K562 (cell line): ENCODE measurements at regions not wholly inside any gene's neighbourhood (a gene's known extent, or its start where the extent isn't known, plus 50 kb on each side); places are given as distances from the start of the nearest gene placed in this dataset.

Experiments
- ATAC-seq: fragments of 200-7000 bp; cut with Tn5 transposase; 3 replicates; pipeline ENCODE4 v1.9.1; 2020; ENCODE audit warnings: moderate library complexity
- BruUV-seq: library from RNA; stranded (reverse); fragments of 400-500 nt; replicated peaks from 2 replicates; lab custom pipeline; 2021; lab: Mats Ljungman, UMichigan
- CTCF ChIA-PET: fragments of 300-600 bp; formaldehyde crosslinking; extraction: SDS; loops from one replicate; lab custom pipeline; 2021; ENCODE audit warnings: low intra/inter-chr PET ratio; lab: Yijun Ruan, JAX
- POLR2A ChIA-PET: fragments of 300-600, 350-650 bp; sonication (Branson Sonifier 250); formaldehyde crosslinking; extraction: SDS; loops from one replicate; lab custom pipeline; 2021; ENCODE audit warnings: antibody characterized with exemption, inconsistent platforms; lab: Yijun Ruan, JAX
- DNase-seq, 4 experiments: peaks; one replicate each; pipeline versions ENCODE4 v3.0.0 to v3.0.0-alpha.2; 2011 to 2018; ENCODE audit warnings: low spot score in 3 of 4, mixed read lengths in 3 of 4; ENCODE audit errors: extremely low read depth in 1 of 4
- FAIRE-seq: peaks from 2 replicates; lab custom pipeline; 2011; peaks lifted over from hg19 to GRCh38; lab: Jason Lieb, UNC
- H2AFZ ChIP-seq: 2 replicates; pipeline ENCODE4 v1.6.0; 2011; ENCODE audit warnings: low read depth, low read length, control low read depth, inconsistent platforms
- H3K27ac ChIP-seq: fragments of 200-600 bp; 3 replicates; pipeline ENCODE4 v1.8.0; 2011; ENCODE audit warnings: low read depth, mild to moderate bottlenecking, control low read depth, inconsistent platforms, low read length, moderate library complexity, mixed read lengths; ENCODE audit errors: extremely low read depth
- H3K27me3 ChIP-seq, 2 experiments: fragments of 300-600 bp in 1 of 2; 2 replicates in 1 of 2; 3 replicates in 1 of 2; pipeline versions ENCODE4 v1.6.0 to v1.8.0; 2011; ENCODE audit warnings: inconsistent platforms in 2 of 2, low read length in 2 of 2, mild to moderate bottlenecking in 1 of 2, mixed read lengths in 1 of 2, moderate library complexity in 1 of 2; ENCODE audit not compliant: control insufficient read depth in 2 of 2, insufficient read depth in 2 of 2
- H3K36me3 ChIP-seq: fragments of 300-600 bp; 3 replicates; pipeline ENCODE4 v1.8.0; 2011; ENCODE audit warnings: mild to moderate bottlenecking, low read length, inconsistent platforms; ENCODE audit not compliant: control insufficient read depth, insufficient read depth
- H3K4me1 ChIP-seq, 2 experiments: fragments of 200-600 bp in 1 of 2; replicated peaks in 1 of 2; 2 replicates in 1 of 2; 3 replicates in 1 of 2; pipeline versions ENCODE4 v1.5.1 to v1.8.0; 2011; ENCODE audit warnings: inconsistent platforms in 2 of 2, low read length in 2 of 2, mild to moderate bottlenecking in 1 of 2, mixed read lengths in 1 of 2, moderate library complexity in 1 of 2; ENCODE audit not compliant: control insufficient read depth in 2 of 2, insufficient read depth in 2 of 2
- H3K4me2 ChIP-seq: 2 replicates; pipeline ENCODE4 v1.6.1; 2011; ENCODE audit warnings: low read length, control low read depth, inconsistent platforms, mixed read lengths; ENCODE audit not compliant: insufficient read depth
- H3K4me3 ChIP-seq: fragments of 200-600 bp; sonication (generic), shearing (Covaris generic); 2 replicates; pipeline ENCODE4 v1.5.1; 2016; ENCODE audit warnings: control low read depth, inconsistent platforms
- H3K79me2 ChIP-seq: fragments of 200-600 bp; 3 replicates; pipeline ENCODE4 v1.8.0; 2011; ENCODE audit warnings: low read length, inconsistent platforms; ENCODE audit not compliant: control insufficient read depth, insufficient read depth
- H3K9ac ChIP-seq, 2 experiments: 2 replicates each; pipeline versions ENCODE4 v1.6.0 to v1.6.1; 2011; ENCODE audit warnings: low read depth in 2 of 2, low read length in 2 of 2, control low read depth in 1 of 2, inconsistent platforms in 1 of 2, mild to moderate bottlenecking in 1 of 2, mixed read lengths in 1 of 2; ENCODE audit not compliant: insufficient read depth in 1 of 2
- H3K9me1 ChIP-seq: one replicate; pipeline ENCODE4 v1.6.0; 2011; ENCODE audit warnings: inconsistent platforms, mild to moderate bottlenecking, low read length, moderate library complexity; ENCODE audit not compliant: control insufficient read depth, insufficient read depth
- H3K9me3 ChIP-seq: replicated peaks from 2 replicates; pipeline ENCODE4 v1.5.1; 2011; ENCODE audit warnings: low read depth, low read length, inconsistent platforms; ENCODE audit not compliant: control insufficient read depth, insufficient read depth
- H4K20me1 ChIP-seq: replicated peaks from 2 replicates; pipeline ENCODE4 v1.6.1; 2011; ENCODE audit warnings: low read length, inconsistent platforms, mixed read lengths; ENCODE audit not compliant: control insufficient read depth, insufficient read depth
- ATF7 ChIP-seq: fragments of 450-650 bp; IDR thresholded peaks from 2 replicates; pipeline ENCODE4 v1.7.1; 2014; ENCODE audit warnings: mild to moderate bottlenecking, moderate library complexity
- CHD4 ChIP-seq: fragments of 200-600 bp; sonication (generic); IDR thresholded peaks from 3 replicates; pipeline ENCODE4 v1.6.1; 2012; ENCODE audit warnings: low read depth, mild to moderate bottlenecking, mixed read lengths, low read length, inconsistent platforms; ENCODE audit not compliant: insufficient read depth, insufficient replicate concordance, poor library complexity, severe bottlenecking
- E2F6 ChIP-seq, 2 experiments: IDR thresholded peaks; 2 replicates each; pipeline ENCODE4 v1.6.1; 2011; ENCODE audit warnings: borderline replicate concordance in 1 of 2, control low read depth in 1 of 2, low read depth in 1 of 2, low read length in 1 of 2, mild to moderate bottlenecking in 1 of 2, mixed read lengths in 1 of 2, moderate library complexity in 1 of 2; ENCODE audit not compliant: insufficient read depth in 1 of 2, insufficient read length in 1 of 2, poor library complexity in 1 of 2, severe bottlenecking in 1 of 2; ENCODE audit errors: extremely low read depth in 1 of 2
- GABPB1 ChIP-seq: sonication (generic); formaldehyde crosslinking; IDR thresholded peaks from 2 replicates; pipeline ENCODE4 v1.8.0; 2022; ENCODE audit warnings: mild to moderate bottlenecking, missing genetic modification reagents
- GMEB1 ChIP-seq: fragments of 250-450 bp; sonication (Bioruptor Pico); IDR thresholded peaks from 2 replicates; pipeline ENCODE4 v1.4.0; 2020; ENCODE audit warnings: mild to moderate bottlenecking
- ILF3 ChIP-seq: fragments of 450-650 bp; IDR thresholded peaks from 2 replicates; pipeline ENCODE4 v1.6.1; 2018; ENCODE audit warnings: antibody characterized with exemption, mild to moderate bottlenecking, moderate library complexity, borderline replicate concordance
- LEF1 ChIP-seq: fragments of 450-650 bp; IDR thresholded peaks from 2 replicates; pipeline ENCODE4 v1.6.1; 2016; ENCODE audit warnings: mild to moderate bottlenecking
- PREB ChIP-seq: sonication (generic); formaldehyde crosslinking; IDR thresholded peaks from 2 replicates; pipeline ENCODE4 v1.8.1; 2023; ENCODE audit warnings: mild to moderate bottlenecking, missing genetic modification reagents
- RBM22 ChIP-seq: fragments of 200-400 bp; formaldehyde crosslinking; IDR thresholded peaks from 2 replicates; pipeline ENCODE4 v1.6.1; 2018; ENCODE audit warnings: low read length, low read depth; ENCODE audit not compliant: poor library complexity, severe bottlenecking
- STAT6 ChIP-seq: sonication (generic); formaldehyde crosslinking; IDR thresholded peaks from 2 replicates; pipeline ENCODE4 v1.8.1; 2023; ENCODE audit warnings: mild to moderate bottlenecking, missing genetic modification reagents
- ZNF3 ChIP-seq: fragments of 250-450 bp; sonication (Bioruptor Pico); IDR thresholded peaks from 2 replicates; pipeline ENCODE4 v1.5.0; 2021; ENCODE audit warnings: mild to moderate bottlenecking, moderate library complexity
- ZNF76 ChIP-seq: fragments of 250-450 bp; sonication (Bioruptor Pico); IDR thresholded peaks from 2 replicates; pipeline ENCODE4 v1.4.0; 2020; ENCODE audit warnings: mild to moderate bottlenecking, moderate library complexity, borderline replicate concordance
- WGBS: fragments of 100-300 bp; shearing (Covaris generic); methylation state at CpG from one replicate; pipeline ENCODE4 v1.1.6; 2016; ENCODE audit warnings: low coverage, mixed read lengths; ENCODE audit not compliant: insufficient coverage; ENCODE audit errors: missing lambda C conversion rate; 5-methylcytosine and 5-hydroxymethylcytosine counted together
- in situ Hi-C: fragments of 300-500 bp; cut with MboI; formaldehyde crosslinking; loops from 4 replicates; pipeline ENCODE4 v1.15.0; 2018; ENCODE audit warnings: inconsistent platforms, mixed read lengths
- intact Hi-C: fragments of 100-400 bp; cut with micrococcal nuclease; formaldehyde crosslinking; loops from 2 replicates; pipeline ENCODE4 v1.14.2; 2022

- H3K4me2 ChIP-seq, result no peak overlapping the region
- no peaks in the 10 kb centered on the region for H3K9me3 ChIP-seq
- no peak overlapping the region for H2AFZ ChIP-seq
- H3K36me3 ChIP-seq, result no peaks in the 10 kb centered on the region
- ChIA-PET CTCF (no interaction called here), POLR2A (no interaction called here)
- H3K27me3 ChIP-seq, result no peaks in the 10 kb centered on the region
- ATAC-seq, result no peak
- H3K79me2 ChIP-seq, result no peaks in the 10 kb centered on the region
- no peak overlapping the region for H3K9ac ChIP-seq
- no peak overlapping the region for H3K27ac ChIP-seq
- 45% methylated on average over 3 of the region's 3 CpGs for WGBS
- intact Hi-C loops (no loop called here), in situ Hi-C loops (no loop called here)
- no TSS peak for BruUV-seq
- DNase-seq, result no peak
- TF ChIP-seq STAT6 (CRISPR knock-in tag), result no peak
- no peak for TF ChIP-seq PREB (CRISPR knock-in tag)
- no peak for TF ChIP-seq RBM22
- TF ChIP-seq GMEB1 (CRISPR knock-in tag), result no peak
- no peak for TF ChIP-seq GABPB1 (CRISPR knock-in tag)
- TF ChIP-seq ZNF3, result no peak
- TF ChIP-seq LEF1, result no peak
- TF ChIP-seq ZNF76 (CRISPR knock-in tag), result no peak
- no peak for TF ChIP-seq ILF3
- no peak for TF ChIP-seq ATF7
- TF ChIP-seq E2F6 (IDR thresholded peaks at IDR 0.05; ENCODE audit: borderline replicate concordance in 1 of 2, extremely low read depth in 1 of 2, insufficient read depth in 1 of 2, insufficient read length in 1 of 2, low read depth in 1 of 2, low read length in 1 of 2, poor library complexity in 1 of 2, severe bottlenecking in 1 of 2), result no peak
- TF ChIP-seq CHD4, result no peak
- no peak overlapping the region for H3K4me3 ChIP-seq
- H3K4me1 ChIP-seq, result no peaks in the 10 kb centered on the region; a peak in 1 of 5 replicates
- H3K9me1 ChIP-seq, result no peaks in the 10 kb centered on the region
- no peaks in the 10 kb centered on the region for H4K20me1 ChIP-seq
- FAIRE-seq, result no peak
These were observed 436.1 kb downstream of the UTRN start for GRCh38 chr6:144721232-144721631.
